ENCODE measurements at regions not wholly inside any gene's neighbourhood (a gene's known extent, or its start where the extent isn't known, plus 50 kb on each side); places are given as distances from the start of the nearest gene placed in this dataset.

DNA sequence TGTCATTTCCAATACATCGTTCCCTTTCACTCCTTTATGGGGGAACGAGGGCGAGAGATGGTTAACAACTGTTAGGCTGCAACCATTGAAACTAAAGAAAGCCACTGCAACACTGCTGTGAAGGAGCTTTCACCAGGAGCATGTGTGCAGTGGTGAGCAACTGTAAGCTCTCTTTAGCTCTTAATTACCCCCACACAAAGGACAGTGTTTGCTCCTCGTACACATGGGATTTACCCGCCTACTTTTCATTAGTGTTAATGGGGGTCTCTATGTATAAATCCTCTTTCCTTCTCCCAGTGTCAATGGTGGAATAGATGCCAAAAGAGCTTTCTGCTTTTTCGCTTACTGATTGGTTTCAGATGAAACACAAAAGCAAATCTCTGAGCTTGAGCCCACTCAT is 343.1 kb downstream of the FLRT2 start:
- no TSS peak for BruUV-seq (replicated peaks)
- H3K27ac Mint-ChIP-seq (ENCODE audit: unreplicated experiment), result no peak overlapping the region
- no peaks in the 10 kb centered on the region for H3K36me3 Mint-ChIP-seq (ENCODE audit: insufficient read depth, unreplicated experiment)
- no peaks in the 10 kb centered on the region for H3K27me3 Mint-ChIP-seq (ENCODE audit: unreplicated experiment)
- DNase-seq, result no peak
- intact Hi-C loops (cut with micrococcal nuclease; ENCODE audit: unreplicated experiment), result no loop called here
- H3K4me3 Mint-ChIP-seq (ENCODE audit: low read depth, unreplicated experiment), result no peak overlapping the region
- TF ChIP-seq, protein P1, sequence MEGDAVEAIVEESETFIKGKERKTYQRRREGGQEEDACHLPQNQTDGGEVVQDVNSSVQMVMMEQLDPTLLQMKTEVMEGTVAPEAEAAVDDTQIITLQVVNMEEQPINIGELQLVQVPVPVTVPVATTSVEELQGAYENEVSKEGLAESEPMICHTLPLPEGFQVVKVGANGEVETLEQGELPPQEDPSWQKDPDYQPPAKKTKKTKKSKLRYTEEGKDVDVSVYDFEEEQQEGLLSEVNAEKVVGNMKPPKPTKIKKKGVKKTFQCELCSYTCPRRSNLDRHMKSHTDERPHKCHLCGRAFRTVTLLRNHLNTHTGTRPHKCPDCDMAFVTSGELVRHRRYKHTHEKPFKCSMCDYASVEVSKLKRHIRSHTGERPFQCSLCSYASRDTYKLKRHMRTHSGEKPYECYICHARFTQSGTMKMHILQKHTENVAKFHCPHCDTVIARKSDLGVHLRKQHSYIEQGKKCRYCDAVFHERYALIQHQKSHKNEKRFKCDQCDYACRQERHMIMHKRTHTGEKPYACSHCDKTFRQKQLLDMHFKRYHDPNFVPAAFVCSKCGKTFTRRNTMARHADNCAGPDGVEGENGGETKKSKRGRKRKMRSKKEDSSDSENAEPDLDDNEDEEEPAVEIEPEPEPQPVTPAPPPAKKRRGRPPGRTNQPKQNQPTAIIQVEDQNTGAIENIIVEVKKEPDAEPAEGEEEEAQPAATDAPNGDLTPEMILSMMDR (IDR thresholded peaks at IDR 0.05; ENCODE audit: unreplicated experiment), result no peak
- CTCF ChIA-PET, result interaction anchor here (0.7 kb wide), 1 partner anchor 410 kb away, joined by 3 read pairs; no protein-coding TSS in a partner anchor
- no peaks in the 10 kb centered on the region for H3K4me1 Mint-ChIP-seq (ENCODE audit: low read depth, unreplicated experiment)
- H3K9me3 Mint-ChIP-seq (ENCODE audit: low read depth, unreplicated experiment), result peaks cover 7% of the 10 kb centered on the region

DNA sequence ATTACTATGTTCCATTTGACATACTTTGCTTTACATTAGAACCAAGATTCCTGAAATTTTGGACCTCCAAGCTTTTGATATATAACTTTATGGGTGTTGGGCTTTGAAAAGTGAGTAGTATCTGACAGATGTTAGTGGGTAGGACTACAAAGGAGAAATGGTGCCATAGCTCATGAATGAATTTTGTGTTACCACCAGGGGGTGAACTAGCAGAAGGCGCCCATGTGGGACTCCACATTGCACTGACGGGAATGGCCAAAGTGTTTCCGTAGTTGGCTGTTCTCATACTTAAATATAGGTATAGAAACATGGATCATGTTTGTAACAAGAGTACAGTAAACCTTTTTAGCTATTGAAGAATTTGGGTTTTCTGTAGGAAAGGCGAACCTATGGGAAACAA is 337.5 kb downstream of the FLRT2 start:
- Mint-ChIP-seq H3K4me3 (ENCODE audit: low read depth, unreplicated experiment) (no peak overlapping the region), H3K36me3 (ENCODE audit: insufficient read depth, unreplicated experiment) (no peaks in the 10 kb centered on the region), H3K9me3 (ENCODE audit: low read depth, unreplicated experiment) (peaks cover 5% of the 10 kb centered on the region), H3K4me1 (ENCODE audit: low read depth, unreplicated experiment) (no peaks in the 10 kb centered on the region), H3K27ac (ENCODE audit: unreplicated experiment) (no peak overlapping the region), H3K27me3 (ENCODE audit: unreplicated experiment) (no peaks in the 10 kb centered on the region)
- no TSS peak for BruUV-seq (replicated peaks)
- TF ChIP-seq, protein P1 (IDR thresholded peaks at IDR 0.05; ENCODE audit: unreplicated experiment), result no peak
- intact Hi-C loops (cut with micrococcal nuclease; ENCODE audit: unreplicated experiment), result no loop called here
- DNase-seq, result no peak
- CTCF ChIA-PET, result no interaction called here

DNA sequence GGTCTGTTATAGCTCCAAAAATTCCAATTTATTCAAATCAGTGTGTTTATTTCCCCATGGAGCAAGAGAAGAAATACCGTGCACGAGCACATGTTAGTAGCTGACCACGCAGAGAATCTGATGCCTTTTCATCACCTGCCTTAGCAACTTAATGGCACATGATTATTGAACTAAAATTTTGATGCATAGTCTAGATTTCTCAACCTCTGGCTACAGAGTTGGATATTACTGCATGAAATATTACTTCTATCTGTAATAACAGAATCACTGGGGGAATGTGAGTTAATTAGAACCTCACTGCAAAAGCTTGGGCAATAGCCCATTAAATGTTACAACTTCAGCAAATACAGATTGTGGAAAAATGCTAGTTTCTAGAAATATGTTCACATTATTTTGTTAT is 335.8 kb downstream of the FLRT2 start:
- Mint-ChIP-seq H3K4me3 (ENCODE audit: low read depth, unreplicated experiment) (no peak overlapping the region), H3K9me3 (ENCODE audit: low read depth, unreplicated experiment) (peaks cover 5% of the 10 kb centered on the region), H3K4me1 (ENCODE audit: low read depth, unreplicated experiment) (no peaks in the 10 kb centered on the region), H3K27me3 (ENCODE audit: unreplicated experiment) (no peaks in the 10 kb centered on the region), H3K27ac (ENCODE audit: unreplicated experiment) (no peak overlapping the region), H3K36me3 (ENCODE audit: insufficient read depth, unreplicated experiment) (no peaks in the 10 kb centered on the region)
- CTCF ChIA-PET, result no interaction called here
- BruUV-seq (replicated peaks), result no TSS peak
- intact Hi-C loops (cut with micrococcal nuclease; ENCODE audit: unreplicated experiment), result no loop called here
- no peak for DNase-seq
- TF ChIP-seq, protein P1 (IDR thresholded peaks at IDR 0.05; ENCODE audit: unreplicated experiment), result no peak

DNA sequence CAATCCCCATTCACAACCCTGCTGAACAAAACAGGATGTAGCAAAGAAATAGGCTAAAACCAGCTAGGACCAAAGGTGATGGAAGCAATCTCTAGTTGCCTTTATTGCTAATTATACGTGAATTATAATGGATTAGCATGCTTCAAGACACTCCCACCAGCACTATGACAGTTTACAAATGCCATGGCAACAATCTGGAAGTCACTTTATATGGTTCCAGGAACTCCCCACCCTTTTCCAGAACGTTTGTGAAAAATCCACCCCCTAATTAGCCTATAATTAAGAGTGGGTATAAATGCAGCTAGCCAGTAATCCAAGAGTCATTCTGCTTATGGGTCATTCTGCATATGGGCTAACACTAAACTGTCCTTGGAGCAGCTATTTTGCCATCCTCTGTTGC is 328.7 kb downstream of the FLRT2 start:
- H3K4me1 Mint-ChIP-seq (ENCODE audit: low read depth, unreplicated experiment), result no peaks in the 10 kb centered on the region
- no peak for DNase-seq
- no peak overlapping the region for H3K4me3 Mint-ChIP-seq (ENCODE audit: low read depth, unreplicated experiment)
- peaks cover 10% of the 10 kb centered on the region for H3K9me3 Mint-ChIP-seq (ENCODE audit: low read depth, unreplicated experiment)
- BruUV-seq (replicated peaks), result no TSS peak
- H3K36me3 Mint-ChIP-seq (ENCODE audit: insufficient read depth, unreplicated experiment), result no peaks in the 10 kb centered on the region
- intact Hi-C loops (cut with micrococcal nuclease; ENCODE audit: unreplicated experiment), result no loop called here
- CTCF ChIA-PET, result no interaction called here
- H3K27me3 Mint-ChIP-seq (ENCODE audit: unreplicated experiment), result no peaks in the 10 kb centered on the region
- H3K27ac Mint-ChIP-seq (ENCODE audit: unreplicated experiment), result no peak overlapping the region
- TF ChIP-seq, protein P1 (IDR thresholded peaks at IDR 0.05; ENCODE audit: unreplicated experiment), result no peak

DNA sequence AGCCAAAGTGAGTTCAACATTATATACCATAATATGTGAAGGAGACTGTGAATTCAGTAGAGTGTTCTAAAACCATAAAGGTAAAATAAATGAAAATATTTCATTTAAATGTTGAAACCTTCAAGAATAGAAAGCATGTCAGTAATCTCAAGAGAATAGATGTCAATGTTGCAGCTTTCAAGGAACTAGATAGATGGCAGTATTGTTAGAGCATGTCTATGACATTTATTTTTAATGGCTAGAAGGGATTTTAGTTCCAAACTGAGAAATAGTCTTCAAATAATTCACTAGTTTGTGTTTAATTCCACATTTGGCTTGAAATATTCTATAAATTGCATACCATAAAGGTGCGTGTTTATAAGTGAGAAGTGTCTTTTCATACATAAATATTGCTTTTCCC is 326.5 kb downstream of the FLRT2 start:
- no peak for DNase-seq
- no peaks in the 10 kb centered on the region for H3K27me3 Mint-ChIP-seq (ENCODE audit: unreplicated experiment)
- CTCF ChIA-PET, result no interaction called here

More for the DNA sequence above, 326.5 kb downstream of the FLRT2 start:
- Mint-ChIP-seq H3K27ac (ENCODE audit: unreplicated experiment) (no peak overlapping the region), H3K4me1 (ENCODE audit: low read depth, unreplicated experiment) (no peaks in the 10 kb centered on the region), H3K9me3 (ENCODE audit: low read depth, unreplicated experiment) (peaks cover 8% of the 10 kb centered on the region), H3K36me3 (ENCODE audit: insufficient read depth, unreplicated experiment) (no peaks in the 10 kb centered on the region), H3K4me3 (ENCODE audit: low read depth, unreplicated experiment) (no peak overlapping the region)
- TF ChIP-seq, protein P1 (IDR thresholded peaks at IDR 0.05; ENCODE audit: unreplicated experiment), result no peak
- intact Hi-C loops (cut with micrococcal nuclease; ENCODE audit: unreplicated experiment), result no loop called here
- no TSS peak for BruUV-seq (replicated peaks)

All from Calu3 (cell line).